NCI-H2029 (cell line): ENCODE measurements at regions not wholly inside any gene's neighbourhood (a gene's known extent, or its start where the extent isn't known, plus 50 kb on each side); places are given as distances from the start of the nearest gene placed in this dataset.
A peak's percentile ranks its signal among the peaks of the same experiment; 100 is the strongest.
"Not testable (repeated sequence)": the region's sequence is repeated elsewhere in the genome, so short reads cannot be mapped to it uniquely, and the experiment has no call there.

ENCODE experiments used
- DNase-seq: peaks from one replicate; lab custom pipeline; 2025; lab: John Stamatoyannopoulos, UW

DNA sequence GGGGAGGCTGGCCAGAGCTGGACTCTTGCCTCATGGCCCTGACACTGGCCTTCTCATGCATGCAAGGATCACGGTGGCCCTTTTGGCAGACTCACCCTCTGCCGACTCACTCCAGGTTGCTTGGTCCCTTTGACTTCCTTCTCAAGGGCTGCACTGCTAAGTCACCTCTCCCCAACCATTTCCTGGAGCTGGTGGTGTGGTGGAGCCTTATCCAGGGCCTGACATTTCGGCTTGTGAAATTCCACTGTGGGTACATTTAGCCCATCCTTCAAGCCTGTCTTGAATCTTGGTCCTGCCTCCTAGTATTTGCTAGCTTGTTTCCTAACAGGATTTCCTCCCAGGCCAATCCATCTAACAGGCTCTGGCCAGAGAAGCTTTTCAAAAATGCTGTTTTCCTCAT, 52.6 kb upstream of the JUN start:
- no peak for DNase-seq

GRCh38 chr1:58837886-58838285, 54.0 kb upstream of the JUN start:
- peak; percentile 66 for DNase-seq

DNA sequence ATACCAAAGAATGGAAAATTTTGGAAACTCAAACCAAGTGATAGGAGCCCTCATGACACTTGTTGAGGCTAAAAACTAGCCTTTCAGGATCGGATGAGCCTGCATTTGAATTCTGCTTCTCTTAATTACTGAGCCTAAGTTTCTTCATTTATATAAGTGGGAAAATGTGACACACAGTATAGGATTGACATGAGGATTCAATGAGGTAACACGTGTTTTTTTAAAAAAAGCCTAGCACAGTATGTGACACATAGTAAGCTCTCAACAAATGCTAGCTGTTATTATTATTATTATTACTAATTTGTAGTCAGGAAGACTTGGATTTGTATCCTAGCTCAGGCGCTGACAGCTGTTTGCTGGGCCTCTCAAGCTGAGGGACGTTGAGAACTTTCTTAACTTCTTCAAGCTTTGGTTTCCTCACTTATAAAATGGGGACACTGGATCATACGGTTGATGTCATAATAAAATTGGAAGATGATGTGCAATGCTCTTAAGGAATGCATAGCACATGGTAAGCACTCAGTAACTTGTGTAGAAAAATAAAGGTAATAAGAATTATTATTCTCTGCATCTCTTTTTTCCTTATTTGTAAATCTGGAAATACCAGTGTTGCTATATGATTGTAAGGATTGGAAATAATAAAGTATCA, 55.4 kb upstream of the JUN start:
- no peak for DNase-seq

DNA sequence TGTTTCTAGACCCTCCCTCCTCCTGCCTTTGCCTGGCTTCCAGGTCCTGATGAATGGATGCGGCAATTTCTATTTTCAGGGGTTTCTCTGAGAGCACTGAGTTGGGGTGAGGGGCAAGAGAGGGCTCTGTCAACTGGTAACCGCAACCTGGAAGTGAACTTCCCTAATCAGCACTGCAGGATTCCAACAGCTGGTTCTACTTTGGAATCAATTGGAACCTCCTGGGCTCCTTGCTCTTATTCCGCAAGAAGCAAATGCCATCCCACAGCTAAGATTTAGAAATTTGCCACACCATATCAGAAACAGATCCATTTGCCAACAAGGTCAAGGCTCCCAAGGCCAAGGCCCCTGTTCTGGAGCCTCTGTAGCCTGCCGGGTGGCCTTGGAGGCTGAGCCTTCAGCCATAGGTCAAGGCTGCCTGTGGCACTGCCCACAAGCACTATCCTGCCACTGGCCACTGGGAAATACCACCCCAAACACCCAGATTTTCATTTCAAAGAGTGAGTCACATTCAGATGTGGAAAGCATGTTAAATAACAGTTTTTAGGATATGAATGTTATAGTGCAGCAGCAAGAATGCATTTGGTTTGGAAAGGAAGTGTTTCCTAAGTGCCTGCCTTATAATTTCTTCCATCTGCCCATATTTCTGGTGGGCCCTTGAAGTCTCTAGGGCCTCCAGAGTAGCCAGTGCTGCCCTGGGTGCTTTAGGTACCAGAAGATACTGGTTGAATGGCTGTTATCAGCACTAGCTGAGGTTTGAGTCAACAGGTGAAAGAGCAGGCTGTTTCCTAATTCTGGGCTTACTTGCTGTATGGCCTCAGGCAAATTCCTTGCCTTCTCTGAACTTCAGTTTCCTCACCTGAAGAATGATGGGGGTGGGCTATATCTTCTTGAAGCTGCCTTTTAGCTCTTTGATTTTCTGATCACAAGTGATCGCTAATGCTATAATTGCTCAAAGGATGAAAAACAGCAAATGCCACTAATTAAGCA, 56.3 kb upstream of the JUN start:
- no peak for DNase-seq

DNA sequence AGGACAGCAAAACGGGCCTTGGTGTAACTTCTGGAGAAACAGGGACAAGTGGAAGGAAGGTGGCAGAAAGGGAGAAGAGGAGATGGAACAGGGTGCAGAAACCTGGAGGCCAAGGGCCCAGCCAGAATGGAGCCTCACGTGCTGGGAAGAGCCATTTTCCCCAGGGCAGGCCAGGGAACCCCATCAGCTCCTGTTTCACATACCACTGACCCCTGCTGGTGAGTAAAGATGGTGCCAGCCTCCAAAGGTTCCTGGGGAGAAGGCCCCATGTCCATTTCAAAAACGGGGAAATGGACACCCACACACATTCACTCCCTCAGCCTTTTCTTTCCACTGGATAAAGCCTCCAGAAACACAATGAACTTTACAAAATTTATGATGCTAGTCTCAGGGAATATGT, 57.6 kb upstream of the JUN start:
- no peak for DNase-seq

DNA sequence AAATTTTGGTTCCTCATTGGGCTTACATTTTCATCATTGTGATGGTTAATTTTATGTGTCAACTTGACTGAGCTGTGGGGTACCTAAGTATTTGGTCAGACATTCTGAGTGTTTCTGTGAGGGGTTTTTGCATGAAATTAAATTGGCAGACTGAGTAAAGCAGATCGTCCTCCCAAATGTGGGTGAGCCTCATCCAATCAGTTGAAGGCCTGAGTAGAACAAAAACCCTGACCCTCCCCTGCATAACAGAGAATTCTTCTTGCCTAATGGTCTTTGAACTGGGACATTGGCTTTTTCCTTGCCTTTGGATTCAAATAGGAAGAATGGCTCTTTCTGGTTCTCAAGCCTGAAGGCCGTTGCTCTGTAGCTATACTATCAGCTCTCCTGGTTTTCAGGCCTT, 59.1 kb upstream of the JUN start:
- no peak for DNase-seq

GRCh38 chr1:58844176-58844575, 60.3 kb upstream of the JUN start:
- DNase-seq = no peak

GRCh38 chr1:58845942-58846341, 62.1 kb upstream of the JUN start:
- DNase-seq = no peak

DNA sequence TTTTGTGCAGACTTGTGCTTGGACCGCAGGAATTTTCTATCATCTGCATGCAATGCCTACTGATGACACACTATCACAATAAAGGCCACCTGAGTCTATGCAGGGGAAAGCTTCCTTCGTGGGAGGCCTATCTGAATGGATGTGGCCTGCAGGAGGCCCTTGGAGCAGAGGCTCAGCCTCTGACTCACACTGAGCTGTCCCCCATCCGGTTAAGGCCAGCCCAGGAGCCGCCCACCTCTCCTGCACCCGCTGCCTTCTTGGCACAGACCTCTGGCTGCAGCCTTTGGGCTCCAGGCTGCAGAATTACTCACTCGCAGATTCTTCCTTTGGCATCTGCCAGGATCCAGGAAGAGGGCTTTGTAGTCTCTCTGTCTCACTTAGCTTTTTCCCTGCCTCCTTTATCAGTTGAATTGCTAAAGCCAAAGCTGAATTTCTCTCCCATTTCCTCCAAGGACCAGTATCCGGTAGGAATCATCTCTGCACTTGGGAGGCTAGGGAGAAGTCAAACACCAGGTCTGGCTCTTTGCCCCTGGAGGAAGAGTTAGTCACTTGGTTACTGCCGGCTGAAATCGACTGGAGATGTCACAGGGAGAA, 65.1 kb upstream of the JUN start:
- DNase-seq = peak; percentile 87

- DNase-seq = no peak
These were observed 65.7 kb upstream of the JUN start for GRCh38 chr1:58849551-58849950.

- DNase-seq = no peak
These were observed 66.8 kb upstream of the JUN start for GRCh38 chr1:58850636-58851035.

GRCh38 chr1:58852731-58853485, 69.1 kb upstream of the JUN start:
- no peak for DNase-seq

DNA sequence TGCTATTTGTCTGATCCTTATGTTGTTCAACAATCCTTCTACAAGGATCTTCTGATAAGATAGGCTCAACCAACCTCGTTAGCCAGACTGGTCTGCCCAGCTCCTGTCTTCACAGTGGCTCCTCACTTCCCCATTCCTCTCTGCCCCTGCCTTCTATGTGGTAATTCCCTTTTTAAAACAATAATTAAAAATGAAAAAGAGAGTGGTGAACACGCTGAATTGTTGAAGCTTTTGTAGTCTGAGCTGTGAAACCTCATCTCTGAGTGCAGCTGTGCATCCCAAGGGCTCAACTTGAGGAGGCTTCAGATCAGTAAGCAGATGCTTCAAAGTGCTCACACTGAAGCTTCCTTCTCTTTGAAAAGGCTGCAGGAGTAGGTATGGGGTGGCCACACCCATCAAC, 70.7 kb upstream of the JUN start:
- DNase-seq = peak; percentile 81

- DNase-seq = no peak
These were observed 71.7 kb upstream of the JUN start for GRCh38 chr1:58855274-58856165.

DNA sequence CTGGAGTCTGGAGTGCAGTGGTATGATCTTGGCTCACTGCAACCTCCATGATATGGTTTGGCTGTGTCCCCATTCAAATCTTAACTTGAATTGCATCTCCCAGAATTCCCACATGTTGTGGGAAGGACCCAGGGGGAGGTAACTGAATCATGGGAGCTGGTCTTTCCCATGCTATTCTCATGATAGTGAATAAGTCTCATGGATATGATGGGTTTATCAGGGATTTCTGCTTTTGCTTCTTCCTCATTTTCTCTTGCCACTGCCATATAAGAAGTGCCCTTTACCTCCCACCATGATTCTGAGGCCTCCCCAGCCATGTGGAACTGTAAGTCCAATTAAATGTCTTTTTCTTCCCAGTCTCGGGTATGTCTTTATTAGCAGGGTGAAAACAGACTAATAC, 72.4 kb upstream of the JUN start:
- not testable (repeated sequence) for DNase-seq

DNA sequence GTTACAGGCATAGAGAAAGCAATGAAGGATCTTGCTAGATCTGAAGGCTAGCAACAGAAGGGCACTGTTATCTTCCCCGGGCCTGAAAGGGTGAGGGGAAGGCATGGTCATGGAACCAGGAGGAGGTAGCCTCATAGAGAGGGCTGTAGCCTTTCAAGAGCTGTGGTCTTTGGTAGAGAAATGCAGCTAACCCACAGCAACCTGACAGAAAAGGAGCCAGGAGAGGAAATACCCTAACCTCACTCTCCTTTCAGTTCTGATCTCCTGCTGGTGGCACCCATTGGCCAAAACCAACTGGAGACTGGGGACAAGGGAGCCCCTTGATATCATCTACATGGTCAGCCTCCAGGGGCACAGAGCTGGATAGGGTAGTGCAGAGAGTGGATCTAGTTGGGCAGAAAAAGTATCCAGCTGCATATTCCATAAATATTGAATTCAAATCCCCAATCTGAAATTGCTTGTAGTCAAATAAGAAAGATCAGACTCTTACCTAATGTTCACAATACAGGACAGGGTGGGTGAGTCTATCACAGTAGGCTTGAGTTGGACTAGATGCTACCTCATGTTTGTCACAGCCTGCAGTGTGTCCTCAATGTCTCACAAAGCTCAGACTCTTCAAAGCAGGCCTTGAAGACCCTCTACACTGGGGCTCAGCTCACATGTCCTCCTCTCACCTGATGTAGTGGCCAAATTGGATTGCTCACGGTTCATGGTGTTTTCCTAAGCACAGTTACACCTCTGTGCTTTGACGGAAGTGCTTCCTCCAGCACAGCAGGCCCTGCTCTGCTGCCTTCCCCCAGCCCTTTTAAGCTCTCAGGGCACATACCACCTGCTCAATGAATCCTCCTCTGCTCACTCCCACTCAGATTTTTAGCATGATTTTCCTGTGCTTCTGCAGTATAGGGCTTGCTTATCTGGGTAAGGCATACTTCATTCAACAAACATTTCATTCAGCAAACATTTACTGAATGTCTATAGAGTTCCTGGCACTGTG, 74.1 kb upstream of the JUN start:
- DNase-seq = peak; percentile 77

DNA sequence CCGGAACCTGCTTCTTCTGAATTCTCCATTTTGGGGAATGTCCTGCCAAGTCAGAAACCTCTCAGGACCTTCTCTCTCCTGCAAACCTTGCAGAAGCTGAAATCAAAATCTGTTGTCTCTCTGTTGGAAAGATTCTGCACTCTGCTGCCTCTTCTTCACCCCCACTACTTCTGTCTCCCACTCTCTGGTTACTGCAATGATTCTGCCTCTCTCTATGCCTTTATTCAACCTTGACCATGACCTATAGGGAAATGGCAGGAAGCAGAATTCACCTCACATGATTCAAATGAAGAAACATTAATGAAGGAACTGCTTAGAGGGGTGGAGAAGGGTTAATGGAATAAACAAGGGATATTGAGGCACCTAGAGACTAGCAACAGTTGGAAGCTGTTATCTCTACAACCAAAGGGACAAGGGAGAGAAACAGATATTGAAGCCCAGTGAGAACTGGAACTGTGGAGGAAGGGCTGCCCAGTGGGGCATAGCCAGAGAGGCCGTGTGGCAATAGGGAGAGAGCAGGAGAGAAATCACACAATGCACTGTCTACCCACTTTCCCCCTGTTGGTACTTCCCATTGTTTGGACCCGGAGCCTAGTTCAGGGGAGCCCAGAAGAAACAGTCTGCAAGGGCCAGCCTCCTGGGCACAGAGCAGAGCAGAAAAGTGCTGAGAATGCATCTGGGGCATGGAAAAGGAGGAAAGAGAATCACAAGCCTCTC, 76.1 kb upstream of the JUN start:
- no peak for DNase-seq

DNA sequence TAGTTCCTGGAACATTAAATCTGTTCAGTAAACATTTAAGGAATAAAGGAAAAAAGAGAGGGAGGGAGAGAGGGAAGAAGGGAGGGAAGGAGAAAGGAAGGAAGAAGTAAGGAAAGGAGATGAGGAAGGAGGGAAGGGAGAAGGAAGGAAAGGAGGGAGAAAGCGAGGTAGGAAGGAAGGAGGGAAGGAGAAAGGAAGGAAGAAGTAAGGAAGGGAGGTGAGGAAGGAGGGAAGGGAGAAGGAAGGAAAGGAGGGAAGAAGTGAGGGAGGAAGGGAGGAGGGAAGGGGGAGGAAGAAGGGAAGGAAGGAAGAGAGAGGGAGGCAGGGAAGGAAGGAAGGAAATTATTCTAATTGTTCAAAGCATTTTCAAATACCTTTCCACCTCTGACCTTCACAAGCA, 77.2 kb upstream of the JUN start:
- DNase-seq = no peak

DNA sequence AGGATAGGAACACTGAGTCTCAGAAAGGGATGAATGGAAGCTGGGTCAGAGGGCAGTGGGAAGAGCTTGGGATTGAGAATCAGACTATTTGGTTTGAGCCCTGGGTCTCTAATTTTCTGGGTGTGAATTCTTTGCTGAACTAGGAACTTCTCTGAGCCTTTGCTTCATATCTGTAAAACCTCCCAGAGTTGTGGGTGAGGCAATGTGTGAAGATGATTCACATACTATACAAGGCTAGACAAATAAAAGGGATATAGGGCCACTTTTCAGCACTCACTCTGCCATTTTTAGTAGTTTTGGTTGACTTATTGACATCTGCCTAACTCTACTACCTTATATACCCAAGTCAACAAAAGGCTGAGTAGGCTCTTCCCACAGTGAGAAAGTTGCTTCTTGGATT, 77.7 kb upstream of the JUN start:
- no peak for DNase-seq
